ENCODE measurements at regions not wholly inside any gene's neighbourhood (a gene's known extent, or its start where the extent isn't known, plus 50 kb on each side); places are given as distances from the start of the nearest gene placed in this dataset.

GRCh38 chr15:20643024-20643770 is 101.6 kb upstream of the GOLGA6L6 start:
- TF ChIP-seq GABPA (IDR thresholded peaks at IDR 0.05; ENCODE audit: low read depth) (no peak), GATA2 (CRISPR knock-in tag; IDR thresholded peaks at IDR 0.05) (no peak), FOXM1 (IDR thresholded peaks at IDR 0.05; ENCODE audit: low read depth) (no peak), RAD21 (IDR thresholded peaks at IDR 0.05; ENCODE audit: low read length) (no peak)

Measured in SK-N-SH (cell line).